GM20431 (cell line): ENCODE measurements at regions not wholly inside any gene's neighbourhood (a gene's known extent, or its start where the extent isn't known, plus 50 kb on each side); places are given as distances from the start of the nearest gene placed in this dataset.

Experiments used
- in situ Hi-C: fragments of 300-500 bp; cut with MseI, MboI; formaldehyde crosslinking; loops from one replicate; pipeline ENCODE4 v1.15.0; 2020; ENCODE audit warnings: low sequenced_read_pairs; ENCODE audit not compliant: unreplicated experiment

DNA sequence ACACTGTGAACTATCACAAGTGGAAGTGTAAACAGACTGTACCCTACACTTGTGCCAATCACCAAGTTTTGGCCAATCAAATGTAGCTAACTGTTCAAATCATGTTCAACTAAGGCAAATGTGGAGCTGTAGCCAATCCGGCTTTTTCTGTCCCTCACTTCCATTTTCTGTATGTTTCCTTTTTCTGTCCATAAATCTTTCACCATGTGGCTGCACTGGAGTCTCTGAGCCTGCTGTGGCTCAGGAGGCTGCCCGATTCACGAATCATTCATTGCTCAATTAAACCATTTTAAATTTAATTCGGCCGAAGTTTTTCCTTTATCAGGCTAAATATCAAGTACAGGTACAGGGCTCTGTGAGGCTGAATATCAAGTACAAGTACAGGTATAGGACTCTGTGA is 216.5 kb downstream of the RFC3 start:
- in situ Hi-C loops = no loop called here

DNA sequence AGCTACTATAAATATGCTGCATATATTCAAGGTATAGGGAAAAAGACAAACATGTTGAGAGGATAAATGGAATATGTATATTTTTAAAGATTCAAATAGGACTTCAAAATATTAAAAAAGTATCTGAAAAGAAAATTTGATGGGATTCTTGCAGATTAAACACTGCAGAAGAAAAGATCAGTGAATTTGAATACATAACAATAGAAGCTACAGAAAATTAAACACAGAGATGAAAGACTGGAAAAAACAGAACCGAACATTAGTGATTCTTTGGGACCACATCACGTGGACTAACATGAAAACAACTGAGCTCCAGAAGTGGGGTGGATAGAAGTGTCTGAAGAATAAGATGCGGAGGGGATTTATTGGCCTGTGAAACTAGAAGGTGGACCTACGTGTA is 217.2 kb downstream of the RFC3 start:
- in situ Hi-C loops = no loop called here

DNA sequence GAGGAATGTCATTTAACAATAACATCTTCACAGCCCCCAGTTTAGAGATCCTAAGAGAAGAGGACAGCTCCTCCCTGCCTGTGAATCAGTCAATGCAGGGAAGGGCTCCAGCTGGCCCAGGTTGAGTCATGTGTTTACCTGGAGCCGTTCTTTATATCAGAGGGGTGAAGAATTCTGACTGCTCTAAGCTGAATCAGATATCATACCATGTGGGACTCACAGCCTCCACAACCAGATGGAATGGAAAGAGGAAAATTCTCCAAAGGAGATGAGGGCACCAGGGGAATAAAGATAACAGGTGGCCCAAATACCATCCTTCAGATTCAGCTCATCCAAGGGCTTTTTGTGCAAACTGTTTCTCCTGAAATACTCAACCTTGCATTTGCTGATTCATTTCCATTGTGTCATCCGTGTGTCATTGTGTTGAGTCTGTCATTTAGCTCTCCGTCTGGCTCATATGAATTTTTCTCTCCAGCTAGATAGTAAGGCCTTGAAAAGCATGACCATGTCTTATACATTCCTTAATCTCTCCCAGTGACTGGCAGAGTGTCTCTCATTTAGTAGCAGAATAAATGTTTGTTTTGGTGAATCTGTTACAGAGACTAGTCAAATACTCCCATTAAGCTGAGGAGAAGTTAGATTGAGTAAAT is 217.9 kb downstream of the RFC3 start:
- in situ Hi-C loops = no loop called here

DNA sequence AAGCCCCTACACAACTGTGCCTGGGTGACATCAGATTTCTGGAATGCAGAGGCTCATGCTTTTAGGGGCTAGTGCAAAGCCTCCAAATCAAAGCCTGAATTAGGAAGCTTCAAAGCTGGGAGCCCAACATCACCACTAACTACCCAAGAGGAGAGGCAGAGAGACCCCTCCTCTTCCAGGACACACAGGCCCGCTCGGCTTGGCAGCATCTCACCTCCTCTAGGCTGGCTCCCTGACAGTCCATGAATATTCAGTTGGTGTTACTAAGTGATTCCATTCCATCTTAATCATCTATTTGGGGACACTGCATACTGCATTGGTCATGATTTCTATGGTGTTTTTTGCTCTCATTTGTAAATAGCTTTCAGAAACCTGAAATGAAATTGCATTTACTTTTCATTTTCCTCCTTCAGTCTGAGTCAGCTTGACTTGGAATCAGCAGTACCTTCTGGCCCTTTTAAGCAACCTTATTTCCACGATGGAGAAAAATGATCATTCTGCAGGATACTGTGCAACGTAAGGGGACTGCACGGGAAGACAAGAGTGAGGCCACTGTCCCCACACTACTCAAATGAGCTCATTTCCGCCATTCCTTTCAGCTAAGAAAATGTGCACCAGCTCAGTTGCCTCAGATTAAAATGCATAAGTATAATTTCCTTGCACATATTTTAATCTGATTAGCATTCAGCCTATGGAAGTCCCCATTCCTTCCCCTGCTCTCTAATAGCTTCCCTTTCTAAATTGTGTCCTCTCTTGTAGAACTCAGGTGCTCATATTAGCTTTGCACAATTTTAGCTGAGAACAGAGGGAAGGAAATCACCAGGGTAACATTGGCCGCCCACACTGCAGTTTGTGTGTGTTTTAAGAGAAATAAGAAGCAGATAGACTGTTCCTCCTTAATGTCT is 219.9 kb downstream of the RFC3 start:
- in situ Hi-C loops = no loop called here

DNA sequence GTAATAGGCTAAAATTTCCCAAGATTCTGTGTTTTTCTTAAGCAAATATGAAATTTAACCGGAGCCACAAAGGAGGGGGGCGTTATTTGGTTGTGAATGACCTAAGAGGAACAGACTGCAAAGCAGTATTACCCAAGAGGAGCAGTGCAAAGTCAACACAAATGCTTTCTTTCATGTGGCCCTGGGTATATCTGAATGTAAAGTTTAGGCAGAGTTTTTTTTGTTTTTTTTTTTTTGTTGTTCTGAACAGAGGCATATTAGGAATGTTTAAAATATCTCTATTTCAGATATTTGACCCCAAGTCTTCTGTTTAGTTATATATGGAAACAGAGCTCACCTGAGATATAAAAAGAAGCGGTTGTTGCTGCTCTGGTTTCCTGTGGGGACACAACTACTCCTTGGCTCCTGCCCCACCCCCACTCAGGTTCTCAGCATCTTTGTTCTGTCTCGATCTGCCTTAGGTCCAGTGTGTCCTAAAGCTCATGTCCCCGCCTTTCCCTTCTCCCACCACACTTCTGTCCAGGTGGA is 220.7 kb downstream of the RFC3 start:
- in situ Hi-C loops = no loop called here

DNA sequence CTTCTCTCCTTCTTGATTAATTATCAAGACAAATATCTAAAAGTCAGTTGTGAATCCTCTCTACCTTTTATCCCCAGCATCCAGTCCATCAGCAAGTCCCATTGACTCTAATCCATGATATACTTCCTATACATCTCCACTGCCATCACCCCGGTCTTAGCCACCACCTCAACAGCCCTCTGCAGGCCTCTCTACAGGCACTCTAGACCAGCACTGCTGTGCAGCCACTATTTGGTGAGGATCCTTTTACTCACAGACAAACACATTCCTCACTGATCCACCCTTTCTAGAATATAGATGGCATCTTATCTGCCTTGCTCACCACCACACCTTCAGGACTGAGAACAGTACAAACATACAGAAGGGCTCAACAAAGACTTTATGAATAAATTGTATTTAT is 221.7 kb downstream of the RFC3 start:
- in situ Hi-C loops = no loop called here

DNA sequence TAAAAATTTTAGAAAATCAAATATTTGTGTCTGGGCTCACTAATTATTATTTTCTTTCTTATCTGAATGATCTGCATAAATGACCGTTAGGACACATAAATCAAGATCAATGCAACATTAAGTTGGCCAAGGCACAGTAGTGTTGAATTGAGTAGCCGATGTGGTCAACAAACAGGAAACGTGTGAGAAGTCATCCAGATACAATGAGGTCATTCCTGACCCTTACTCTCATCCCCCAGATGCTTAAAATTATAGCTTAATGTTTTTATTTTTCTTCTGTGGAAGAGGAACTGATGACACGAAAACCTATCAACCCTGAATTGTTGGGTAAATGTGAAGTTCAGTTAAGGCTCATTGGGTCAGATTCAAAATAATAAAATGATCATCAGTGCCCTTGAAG is 222.9 kb downstream of the RFC3 start:
- in situ Hi-C loops = no loop called here

DNA sequence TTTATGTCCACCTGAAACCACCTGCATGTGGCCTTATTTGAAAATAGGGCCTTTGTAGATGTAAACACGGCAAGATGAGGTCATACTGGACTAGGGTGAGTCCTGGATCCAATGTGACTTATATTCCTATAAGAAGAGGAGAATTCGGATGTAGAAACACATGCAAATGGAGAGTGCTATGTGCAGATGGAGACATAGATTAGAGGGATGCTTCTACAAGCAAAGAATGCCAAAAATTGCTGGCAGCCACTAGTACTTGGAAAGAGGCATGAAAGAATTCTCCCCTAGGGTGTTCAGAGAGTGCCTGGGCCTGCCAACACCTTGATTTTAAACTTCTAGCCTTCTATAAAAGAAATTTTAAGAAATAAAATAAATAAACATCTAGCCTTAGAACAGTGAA is 226.1 kb downstream of the RFC3 start:
- in situ Hi-C loops = no loop called here

DNA sequence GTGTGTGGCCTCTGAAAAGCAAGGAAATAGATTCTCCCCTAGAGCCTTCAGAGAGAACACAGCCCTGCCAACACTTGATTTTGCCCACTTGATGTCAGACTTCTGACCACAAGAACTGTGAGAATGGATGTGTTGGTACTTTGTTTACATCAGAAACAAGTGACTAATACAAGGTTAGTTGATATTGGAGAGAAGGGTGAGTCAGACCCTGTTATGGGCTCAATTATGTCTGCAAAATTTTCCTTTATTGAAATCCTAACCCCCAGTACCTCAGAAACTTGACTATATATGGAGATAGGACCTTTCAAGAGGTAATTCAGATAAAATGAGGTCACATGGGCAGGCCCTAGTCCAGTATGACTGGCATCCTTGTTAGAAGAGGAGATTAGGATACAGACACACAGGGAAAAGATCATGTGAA is 226.7 kb downstream of the RFC3 start:
- in situ Hi-C loops = no loop called here

DNA sequence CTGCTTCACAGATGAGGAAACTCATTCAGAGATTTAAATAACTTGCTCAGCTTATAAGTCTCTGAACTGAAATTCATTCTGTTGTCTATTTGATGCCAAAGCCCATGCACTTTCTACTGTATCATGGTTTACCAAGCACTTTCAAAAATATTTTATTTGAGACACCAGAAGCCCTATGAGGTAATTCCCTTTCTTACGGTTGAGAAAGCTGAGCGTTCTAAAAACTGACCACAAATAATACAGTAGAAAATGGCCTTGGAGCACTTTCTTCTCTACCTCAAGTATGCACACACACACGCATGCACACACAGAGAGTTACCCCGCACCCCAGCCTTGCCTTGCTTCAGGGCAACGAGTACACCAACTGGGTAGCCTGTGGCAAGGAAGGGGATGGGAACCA is 228.5 kb downstream of the RFC3 start:
- in situ Hi-C loops = no loop called here

DNA sequence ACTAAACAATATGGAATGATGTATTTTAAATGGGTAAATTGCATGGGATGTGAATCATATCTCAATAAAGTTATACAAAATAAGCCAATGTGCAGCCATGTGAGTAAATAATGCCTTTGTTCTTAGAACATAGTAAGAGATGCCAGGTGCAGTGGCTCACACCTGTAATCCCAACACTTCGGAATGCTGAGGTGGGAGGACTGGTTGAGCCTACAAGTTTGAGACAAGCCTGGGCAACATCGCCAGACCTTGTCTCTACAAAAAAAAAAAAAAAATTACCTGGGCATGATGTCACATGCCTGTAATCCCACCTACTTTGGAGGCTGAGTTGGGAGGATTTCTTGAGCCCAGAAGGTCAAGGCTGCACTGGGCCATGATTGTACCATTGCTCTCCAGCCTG is 230.7 kb downstream of the RFC3 start:
- in situ Hi-C loops = no loop called here

DNA sequence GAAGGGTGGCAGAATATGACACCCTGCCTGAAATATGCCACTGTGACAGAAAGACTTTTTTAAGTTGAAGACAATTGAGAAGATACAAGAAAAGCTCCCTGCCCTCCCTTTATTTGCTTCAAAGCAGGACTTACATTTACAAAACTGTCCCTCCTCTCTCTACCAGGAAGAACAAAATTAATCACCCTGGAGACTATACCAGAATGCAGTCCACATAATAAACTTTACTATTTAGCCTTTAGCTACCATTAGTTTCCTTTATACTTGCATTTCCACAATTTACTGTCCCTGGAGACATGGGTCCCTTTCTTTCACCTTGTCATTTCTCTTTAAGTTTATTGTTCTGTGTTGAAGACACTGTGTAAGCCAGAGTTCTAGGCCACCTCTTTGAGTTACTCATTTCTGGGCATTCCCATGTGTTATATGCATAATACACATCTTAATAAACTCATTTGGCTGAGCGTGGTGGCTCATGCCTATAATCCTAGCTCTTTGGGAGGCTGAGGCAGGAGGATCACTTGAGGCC is 238.8 kb downstream of the RFC3 start:
- in situ Hi-C loops = no loop called here

DNA sequence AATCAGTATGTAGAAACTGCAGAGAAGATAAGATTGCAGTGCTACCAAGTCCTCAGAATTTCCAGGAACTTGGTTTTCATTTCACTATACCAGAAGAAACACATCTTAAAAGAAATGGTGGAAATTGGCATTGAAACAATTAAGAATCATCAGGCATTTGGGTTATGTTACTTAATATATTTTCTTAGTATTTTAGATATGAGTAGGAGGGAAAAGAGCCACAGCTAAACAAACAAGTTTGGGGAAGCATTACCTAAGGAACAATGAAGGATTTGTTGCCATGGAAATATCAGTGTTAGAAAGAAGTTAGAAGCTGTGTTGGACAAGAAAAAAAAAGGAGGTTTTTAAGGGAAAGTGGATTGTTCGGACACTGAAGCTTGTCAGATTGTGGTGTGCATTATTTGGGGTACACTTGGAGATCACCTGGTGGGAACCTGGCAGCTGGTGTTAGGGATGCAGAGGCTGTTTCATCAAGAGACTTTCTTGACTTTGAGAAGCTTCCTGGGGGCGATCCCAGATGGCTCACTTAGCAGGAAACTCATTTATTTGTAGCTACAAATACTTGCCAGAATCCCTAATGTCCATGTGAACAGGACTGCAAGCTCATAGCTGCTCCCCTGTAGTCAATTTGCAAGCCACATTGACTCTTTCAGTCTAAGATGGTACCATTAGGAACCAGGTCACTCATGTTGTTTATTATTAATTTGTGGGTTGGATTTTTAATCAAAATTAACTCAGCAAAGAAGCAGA is 246.7 kb downstream of the RFC3 start:
- in situ Hi-C loops = no loop called here

DNA sequence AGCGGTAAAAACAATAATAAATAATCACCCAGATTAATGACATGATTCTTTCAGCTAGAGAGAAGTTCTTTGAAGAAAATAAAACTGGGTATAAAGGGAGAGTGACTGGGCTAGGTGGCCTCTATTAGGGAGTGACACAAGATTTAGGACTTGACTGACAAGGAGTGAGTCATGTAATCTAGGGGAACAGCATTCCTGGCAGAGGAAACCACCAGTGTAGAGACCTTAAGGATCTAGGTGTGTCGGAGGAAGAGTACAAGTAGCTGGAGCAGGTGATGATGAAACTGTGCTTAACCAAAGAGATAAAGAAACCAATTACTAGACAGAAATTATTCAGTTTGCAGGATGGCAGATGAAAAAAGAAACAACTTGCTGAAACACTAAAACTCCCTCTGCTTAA is 248.0 kb downstream of the RFC3 start:
- in situ Hi-C loops = no loop called here

DNA sequence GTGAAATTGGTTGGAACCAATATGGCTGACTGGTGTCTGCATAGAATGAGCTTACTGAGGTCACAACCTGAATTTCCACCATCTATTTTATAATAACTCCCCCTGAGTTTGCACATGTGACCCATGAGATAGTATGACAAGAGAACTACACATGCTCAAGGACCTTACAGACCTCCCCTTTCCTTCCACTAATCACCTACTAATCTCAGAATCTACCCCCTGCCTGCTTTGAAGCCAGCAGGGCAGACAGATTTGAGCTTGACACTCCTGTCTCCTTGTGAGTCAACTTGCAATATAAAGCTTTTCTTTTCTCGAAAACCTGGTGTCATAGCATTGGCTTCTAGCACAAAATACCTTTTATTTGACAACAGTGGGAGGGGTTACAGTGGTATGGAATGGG is 248.4 kb downstream of the RFC3 start:
- in situ Hi-C loops = no loop called here

DNA sequence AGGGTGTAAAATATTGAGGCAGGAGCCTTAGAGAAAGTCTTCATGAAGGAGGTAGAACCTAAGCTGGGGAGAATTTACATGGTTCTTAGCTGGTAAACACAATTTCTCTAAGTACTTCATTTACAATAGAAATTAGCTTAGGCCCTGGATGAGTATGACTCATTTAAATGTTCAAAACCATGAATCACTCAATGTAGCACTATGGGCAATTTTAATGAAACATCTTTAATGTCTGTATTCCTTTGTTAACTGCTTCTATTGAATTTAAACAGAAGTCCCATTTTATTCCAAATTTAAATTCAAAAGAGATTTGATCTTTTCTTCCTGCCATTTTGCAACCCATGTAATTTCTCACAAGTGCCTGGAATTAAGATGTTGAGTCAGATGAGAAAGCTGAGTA is 252.1 kb downstream of the RFC3 start:
- in situ Hi-C loops = no loop called here

DNA sequence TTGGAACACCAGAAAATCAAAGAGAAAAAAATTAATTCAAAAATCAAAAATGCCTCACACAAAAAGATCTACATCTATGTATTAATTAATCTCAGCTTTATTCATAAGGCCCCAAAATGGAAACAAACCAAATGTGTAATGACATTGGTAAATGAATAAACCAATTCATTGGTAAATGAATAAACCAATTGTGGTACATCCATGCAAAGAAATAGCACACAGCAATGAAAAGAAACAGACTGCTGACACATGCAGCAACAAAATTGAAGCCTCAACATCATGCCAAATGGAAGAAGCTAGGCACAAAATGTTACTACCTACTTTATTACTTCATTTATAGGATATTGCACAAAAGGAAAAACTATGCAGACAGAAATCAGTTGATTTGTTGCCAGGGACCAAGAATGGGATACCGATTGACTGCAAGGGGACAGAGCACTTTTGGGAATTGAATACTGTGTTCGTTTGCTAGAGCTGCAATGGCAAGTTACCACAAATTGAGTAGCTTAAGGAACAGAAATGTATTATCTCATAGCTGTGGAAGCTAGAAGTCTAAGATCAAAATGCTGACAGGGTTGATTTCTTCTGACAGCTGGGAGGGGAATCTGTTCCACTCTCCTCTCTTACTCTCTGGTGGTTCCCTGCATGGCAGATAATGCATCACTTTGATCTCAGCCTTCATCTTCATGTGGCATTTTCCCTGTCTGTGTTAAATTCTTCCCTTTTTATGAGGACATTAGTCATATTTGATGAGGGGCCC is 252.8 kb downstream of the RFC3 start:
- in situ Hi-C loops = no loop called here

DNA sequence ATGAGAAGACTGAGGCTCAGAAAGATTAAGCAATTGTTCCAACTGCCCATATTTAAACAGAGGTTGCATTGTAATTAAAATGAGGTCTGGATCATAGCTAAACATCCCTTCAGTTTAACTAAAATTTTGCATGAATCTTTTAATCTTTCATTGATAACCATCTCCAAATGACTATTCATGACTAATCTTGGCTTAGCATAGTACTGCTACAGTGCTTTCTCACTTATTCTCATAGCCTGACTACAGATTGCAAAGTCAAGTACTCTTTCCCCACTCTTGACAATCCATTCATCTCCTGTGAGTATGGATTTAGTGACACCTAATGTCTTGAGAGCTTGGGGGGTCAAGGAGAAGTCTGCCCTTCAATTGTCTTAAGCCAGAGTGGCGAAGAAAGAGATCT is 258.4 kb downstream of the RFC3 start:
- in situ Hi-C loops = no loop called here

DNA sequence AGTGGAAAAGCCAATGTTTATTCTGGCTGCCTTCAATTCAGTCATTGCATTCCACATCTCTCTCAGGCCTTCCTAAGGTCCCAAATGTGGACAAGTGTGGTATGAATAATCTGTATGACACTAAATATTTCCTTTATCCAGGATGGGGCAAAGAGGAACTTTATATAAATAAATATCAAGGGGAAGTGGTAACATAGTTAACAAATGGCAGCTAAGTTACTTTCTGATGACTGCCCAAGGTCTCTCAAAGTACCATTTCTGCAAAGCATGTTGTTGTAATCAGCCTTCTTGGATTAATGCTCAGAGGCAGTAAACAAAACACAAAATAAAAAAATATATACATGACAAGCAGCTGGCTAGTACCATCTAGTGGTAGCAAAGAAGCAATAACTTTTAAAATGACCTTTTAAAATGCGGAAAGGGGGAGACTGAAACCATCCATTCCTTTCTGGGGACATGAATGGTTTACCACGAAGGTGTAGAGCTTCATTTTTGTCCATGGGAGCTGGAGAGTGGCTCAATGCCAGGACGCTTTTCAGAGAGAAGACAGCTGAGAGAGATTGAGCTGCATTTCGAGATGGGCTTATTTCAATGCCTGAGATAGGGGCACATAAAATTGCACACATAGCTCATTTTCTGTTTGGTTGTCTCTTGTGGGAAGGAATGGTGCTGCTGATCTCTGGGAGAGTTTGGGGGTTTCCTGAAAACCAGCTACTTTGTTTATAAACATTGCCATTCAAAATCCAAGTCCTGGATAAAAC is 259.2 kb downstream of the RFC3 start:
- in situ Hi-C loops = no loop called here
